ENCODE measurements at regions not wholly inside any gene's neighbourhood (a gene's known extent, or its start where the extent isn't known, plus 50 kb on each side); places are given as distances from the start of the nearest gene placed in this dataset.

- TF ChIP-seq POLR2A (IDR thresholded peaks at IDR 0.05): no peak
- no peak for TF ChIP-seq EP300 (IDR thresholded peaks at IDR 0.05)
- TF ChIP-seq POLR2AphosphoS5 (IDR thresholded peaks at IDR 0.05): no peak
- TF ChIP-seq, protein P1, sequence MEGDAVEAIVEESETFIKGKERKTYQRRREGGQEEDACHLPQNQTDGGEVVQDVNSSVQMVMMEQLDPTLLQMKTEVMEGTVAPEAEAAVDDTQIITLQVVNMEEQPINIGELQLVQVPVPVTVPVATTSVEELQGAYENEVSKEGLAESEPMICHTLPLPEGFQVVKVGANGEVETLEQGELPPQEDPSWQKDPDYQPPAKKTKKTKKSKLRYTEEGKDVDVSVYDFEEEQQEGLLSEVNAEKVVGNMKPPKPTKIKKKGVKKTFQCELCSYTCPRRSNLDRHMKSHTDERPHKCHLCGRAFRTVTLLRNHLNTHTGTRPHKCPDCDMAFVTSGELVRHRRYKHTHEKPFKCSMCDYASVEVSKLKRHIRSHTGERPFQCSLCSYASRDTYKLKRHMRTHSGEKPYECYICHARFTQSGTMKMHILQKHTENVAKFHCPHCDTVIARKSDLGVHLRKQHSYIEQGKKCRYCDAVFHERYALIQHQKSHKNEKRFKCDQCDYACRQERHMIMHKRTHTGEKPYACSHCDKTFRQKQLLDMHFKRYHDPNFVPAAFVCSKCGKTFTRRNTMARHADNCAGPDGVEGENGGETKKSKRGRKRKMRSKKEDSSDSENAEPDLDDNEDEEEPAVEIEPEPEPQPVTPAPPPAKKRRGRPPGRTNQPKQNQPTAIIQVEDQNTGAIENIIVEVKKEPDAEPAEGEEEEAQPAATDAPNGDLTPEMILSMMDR (IDR thresholded peaks at IDR 0.05): no peak
- DNase-seq: no peak
Observed at GRCh38 chr3:110459021-110459420, 612.6 kb upstream of the NECTIN3 start.

DNA sequence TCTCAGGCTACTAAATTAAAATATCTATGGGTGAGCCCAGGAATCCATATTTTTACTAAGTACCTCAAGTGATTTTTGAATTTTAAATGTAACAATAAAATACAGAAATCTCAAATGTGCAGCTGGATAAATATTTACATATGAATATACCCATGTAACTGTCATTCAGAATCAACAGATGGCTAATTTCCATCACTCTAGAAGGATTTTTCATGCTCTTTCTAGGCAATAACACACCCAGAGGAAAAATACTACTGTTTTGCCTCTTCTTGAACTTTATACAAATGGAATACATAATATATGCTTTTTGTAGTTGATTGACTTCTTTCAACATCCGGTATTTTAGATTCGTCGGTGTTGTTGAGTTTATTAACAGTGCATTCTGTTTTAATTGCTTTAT lies 601.3 kb upstream of the NECTIN3 start:
- no peak for ATAC-seq (ENCODE audit: low FRiP score in 2 of 2)
- WGBS, 2 donors: 61% methylated on average over 3 of the region's 3 CpGs

More at GRCh38 chr3:110459021-110459420, 612.6 kb upstream of the NECTIN3 start:
- Histone ChIP-seq H3K4me3 (no peak overlapping the region), H3K27me3 (no peaks in the 10 kb centered on the region), H3K4me1 (no peaks in the 10 kb centered on the region), H3K36me3 (no peaks in the 10 kb centered on the region), H3K27ac (no peak overlapping the region), H3K9me3 (no peaks in the 10 kb centered on the region)
- ATAC-seq (ENCODE audit: low FRiP score in 2 of 2): no peak
- WGBS, 2 donors: 41 to 43% methylated on average over 2 of the region's 2 CpGs

GRCh38 chr3:110473405-110473804 lies 598.2 kb upstream of the NECTIN3 start:
- no peaks in the 10 kb centered on the region for H3K9me3 ChIP-seq
- 80% methylated on average over 4 of the region's 4 CpGs for WGBS, 2 donors
- ATAC-seq (ENCODE audit: low FRiP score in 2 of 2): no peak

More for the DNA sequence above, 601.3 kb upstream of the NECTIN3 start:
- Histone ChIP-seq H3K36me3 (no peaks in the 10 kb centered on the region), H3K9me3 (no peaks in the 10 kb centered on the region), H3K27me3 (no peaks in the 10 kb centered on the region), H3K4me3 (no peak overlapping the region), H3K27ac (no peak overlapping the region), H3K4me1 (no peaks in the 10 kb centered on the region)
- TF ChIP-seq POLR2AphosphoS5 (IDR thresholded peaks at IDR 0.05) (no peak), EP300 (IDR thresholded peaks at IDR 0.05) (no peak), POLR2A (IDR thresholded peaks at IDR 0.05) (no peak)
- TF ChIP-seq, protein P1 (IDR thresholded peaks at IDR 0.05): no peak
- DNase-seq: no peak

GRCh38 chr3:110474397-110474796 lies 597.2 kb upstream of the NECTIN3 start:
- WGBS, 2 donors: 59 to 64% methylated on average over 2 of the region's 2 CpGs
- no peak for DNase-seq
- Histone ChIP-seq H3K36me3 (no peaks in the 10 kb centered on the region), H3K27ac (no peak overlapping the region), H3K4me1 (no peaks in the 10 kb centered on the region), H3K4me3 (no peak overlapping the region), H3K9me3 (no peaks in the 10 kb centered on the region), H3K27me3 (no peaks in the 10 kb centered on the region)
- TF ChIP-seq POLR2AphosphoS5 (IDR thresholded peaks at IDR 0.05) (no peak), POLR2A (IDR thresholded peaks at IDR 0.05) (no peak), EP300 (IDR thresholded peaks at IDR 0.05) (no peak)
- TF ChIP-seq, protein P1 (IDR thresholded peaks at IDR 0.05): no peak
- ATAC-seq (ENCODE audit: low FRiP score in 2 of 2): no peak

More at GRCh38 chr3:110473405-110473804, 598.2 kb upstream of the NECTIN3 start:
- Histone ChIP-seq H3K27me3 (no peaks in the 10 kb centered on the region), H3K36me3 (no peaks in the 10 kb centered on the region), H3K4me1 (no peaks in the 10 kb centered on the region), H3K4me3 (no peak overlapping the region), H3K27ac (no peak overlapping the region)
- no peak for TF ChIP-seq POLR2A (IDR thresholded peaks at IDR 0.05)
- TF ChIP-seq, protein P1 (IDR thresholded peaks at IDR 0.05): no peak
- no peak for TF ChIP-seq POLR2AphosphoS5 (IDR thresholded peaks at IDR 0.05)
- TF ChIP-seq EP300 (IDR thresholded peaks at IDR 0.05): no peak
- DNase-seq: no peak

- DNase-seq (no peak), ATAC-seq (ENCODE audit: low FRiP score in 2 of 2) (no peak)
- Histone ChIP-seq H3K27me3 (no peaks in the 10 kb centered on the region), H3K27ac (no peak overlapping the region), H3K9me3 (no peaks in the 10 kb centered on the region), H3K4me3 (no peak overlapping the region), H3K36me3 (no peaks in the 10 kb centered on the region), H3K4me1 (no peaks in the 10 kb centered on the region)
- WGBS, 2 donors: 85 to 86% methylated on average over 4 of the region's 4 CpGs
- TF ChIP-seq POLR2A (IDR thresholded peaks at IDR 0.05): no peak
- no peak for TF ChIP-seq EP300 (IDR thresholded peaks at IDR 0.05)
- TF ChIP-seq, protein P1 (IDR thresholded peaks at IDR 0.05): no peak
- no peak for TF ChIP-seq POLR2AphosphoS5 (IDR thresholded peaks at IDR 0.05)
Observed at GRCh38 chr3:110478377-110479054, 593.1 kb upstream of the NECTIN3 start.
